NCI-H2171 (cell line): ENCODE measurements at regions not wholly inside any gene's neighbourhood (a gene's known extent, or its start where the extent isn't known, plus 50 kb on each side); places are given as distances from the start of the nearest gene placed in this dataset.

Experiments
- DNase-seq: peaks from one replicate; lab custom pipeline; 2025; lab: John Stamatoyannopoulos, UW

DNA sequence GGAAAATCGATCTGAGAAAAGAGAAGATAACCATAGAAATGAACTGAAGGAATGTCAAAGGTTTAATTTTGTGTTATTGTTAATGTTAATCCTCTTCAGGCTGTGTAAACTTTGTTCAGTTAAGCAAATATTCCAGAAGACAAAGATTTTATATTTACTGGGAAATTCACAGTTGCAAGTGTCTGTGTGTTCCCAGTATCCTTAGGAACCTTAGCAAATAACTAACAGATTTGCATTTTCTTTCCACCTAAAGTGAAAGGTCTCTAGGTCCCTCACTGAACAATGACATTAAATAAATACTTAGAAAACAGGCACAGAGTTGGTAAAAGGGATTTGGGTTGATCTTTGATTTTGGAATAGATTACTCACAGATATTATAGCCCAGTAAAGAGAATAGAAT, 324.7 kb downstream of the C4orf33 start:
- DNase-seq = no peak

DNA sequence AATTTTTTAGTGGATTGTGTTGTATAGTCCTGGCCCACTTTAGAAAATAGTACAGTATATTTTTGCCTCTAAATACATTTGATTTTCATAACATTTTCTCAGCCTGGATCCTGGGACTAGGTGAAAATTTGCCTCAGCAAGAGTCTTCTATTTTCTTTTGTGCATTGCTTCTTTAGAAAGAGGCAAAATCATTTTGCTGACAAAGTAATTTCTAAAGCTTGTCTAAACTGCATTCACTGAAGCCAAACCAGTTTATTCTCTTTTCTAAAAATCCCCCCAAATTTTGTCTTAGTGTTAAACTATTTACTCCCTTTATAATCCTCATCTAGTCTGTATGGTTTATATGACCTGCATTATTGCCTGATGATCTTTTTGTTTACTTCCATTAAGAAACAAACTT, 326.3 kb downstream of the C4orf33 start:
- DNase-seq = no peak

DNA sequence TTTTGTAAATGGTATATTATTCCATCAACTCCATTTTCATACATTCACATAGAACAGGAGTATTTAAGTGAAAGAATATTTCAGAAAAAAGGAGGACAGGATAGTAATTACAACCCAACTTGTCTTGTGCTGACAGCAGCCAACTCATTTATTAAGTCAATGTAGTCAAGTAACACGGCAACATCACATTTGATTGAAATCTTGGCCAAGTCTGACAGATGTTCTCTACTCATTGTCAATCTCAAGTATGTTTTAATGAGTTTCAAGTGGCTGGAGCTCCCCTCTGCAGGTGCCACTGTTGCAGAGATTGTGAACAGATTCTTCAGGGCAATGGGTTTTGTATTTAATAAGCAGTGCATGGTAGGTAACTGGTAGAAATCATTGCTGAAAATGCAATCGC, 332.5 kb downstream of the C4orf33 start:
- DNase-seq = peak; percentile 64

DNA sequence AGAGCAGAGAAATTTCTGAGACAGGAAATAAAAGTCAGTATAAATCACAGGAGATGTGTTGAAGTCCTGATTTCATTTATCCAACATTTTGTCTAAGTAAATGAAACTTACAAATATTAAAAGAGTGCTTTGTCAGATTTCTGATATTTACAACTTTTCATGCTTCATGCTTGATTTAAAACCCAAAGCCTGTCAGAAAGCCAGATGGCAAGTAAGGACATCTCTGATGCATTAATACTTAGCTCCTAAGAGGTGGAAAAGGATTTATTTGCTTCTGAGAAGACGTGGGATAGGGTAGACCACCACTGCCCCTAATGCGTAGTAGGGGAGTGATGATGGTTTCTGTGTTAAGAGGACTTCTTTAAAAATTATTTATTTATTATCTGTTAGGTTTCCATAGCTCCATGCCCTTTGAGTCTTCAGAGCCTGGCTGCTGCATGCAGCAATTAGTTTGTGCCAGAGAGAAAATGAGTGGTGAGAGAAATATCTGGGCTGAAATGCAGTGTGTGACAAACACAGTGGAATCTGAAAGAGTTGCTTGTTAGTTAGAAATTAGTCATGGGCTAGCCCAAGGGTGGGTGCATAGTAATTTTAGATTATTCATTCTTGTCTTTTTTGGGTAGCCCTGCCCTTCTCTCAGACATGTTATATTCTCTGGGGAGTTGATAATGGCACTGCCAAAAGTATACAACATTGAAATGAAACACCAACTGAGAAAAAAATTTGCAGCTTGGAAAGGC, 333.8 kb downstream of the C4orf33 start:
- peak; percentile 1 for DNase-seq

DNA sequence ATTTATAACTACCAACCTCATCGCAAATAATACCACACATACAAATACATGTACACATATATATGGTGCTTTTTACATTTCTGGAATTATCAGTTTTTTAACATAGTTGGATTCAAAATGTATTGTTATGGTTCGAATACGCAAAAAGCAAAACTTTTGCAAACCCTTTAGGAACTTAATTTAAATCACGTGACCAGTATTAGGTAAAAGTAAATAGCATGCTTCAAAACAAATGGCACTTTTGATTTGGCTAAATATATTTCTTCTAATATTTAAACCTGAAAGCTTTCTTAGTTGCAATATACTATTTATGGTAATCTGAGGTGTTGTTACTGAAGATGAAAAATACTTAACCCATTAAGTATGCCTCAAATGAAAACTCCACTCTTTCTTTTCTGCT, 341.4 kb downstream of the C4orf33 start:
- no peak for DNase-seq

DNA sequence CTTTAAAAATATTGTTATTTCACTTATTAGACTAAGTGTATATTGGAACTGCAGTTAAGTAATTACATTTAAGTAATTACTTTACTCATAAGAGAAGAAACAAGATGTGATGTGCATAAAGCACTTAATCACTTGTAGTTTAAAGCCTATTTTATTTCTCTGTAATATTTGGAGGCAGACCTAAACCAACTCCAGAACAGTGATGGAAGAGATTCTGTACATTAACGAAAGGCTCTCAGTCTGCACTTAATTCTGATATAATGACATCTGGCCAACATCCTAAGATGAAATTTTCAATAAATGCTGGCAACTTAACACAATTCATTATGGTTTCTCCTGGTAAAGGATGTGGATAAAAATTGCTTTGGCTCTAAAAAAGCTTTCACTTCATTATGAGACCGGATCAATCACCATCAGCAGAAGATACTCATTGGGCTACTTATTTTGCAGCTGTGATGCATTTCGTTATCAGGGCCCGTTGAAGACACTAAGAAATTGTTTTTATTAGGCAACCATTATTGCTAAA, 342.6 kb downstream of the C4orf33 start:
- no peak for DNase-seq

DNA sequence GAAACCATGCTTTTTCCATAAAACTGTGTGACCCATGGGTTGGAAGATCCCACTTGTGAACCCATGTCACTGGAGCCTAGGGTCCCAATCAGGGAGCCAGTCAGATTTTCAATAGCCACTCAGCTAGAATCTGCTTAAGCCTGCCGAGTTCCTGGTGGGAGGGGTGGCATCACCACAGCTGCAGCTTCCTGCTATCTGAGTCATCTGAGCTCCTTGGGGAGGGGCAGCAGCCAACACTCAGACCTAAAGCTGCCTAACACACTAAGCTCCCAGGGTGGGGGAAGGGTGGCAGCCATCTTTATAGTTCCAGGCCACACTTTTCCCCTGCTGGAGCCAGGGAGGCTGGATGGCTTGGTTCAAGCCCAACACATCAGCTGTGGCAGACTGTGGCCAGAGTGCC, 350.1 kb downstream of the C4orf33 start:
- no peak for DNase-seq

DNA sequence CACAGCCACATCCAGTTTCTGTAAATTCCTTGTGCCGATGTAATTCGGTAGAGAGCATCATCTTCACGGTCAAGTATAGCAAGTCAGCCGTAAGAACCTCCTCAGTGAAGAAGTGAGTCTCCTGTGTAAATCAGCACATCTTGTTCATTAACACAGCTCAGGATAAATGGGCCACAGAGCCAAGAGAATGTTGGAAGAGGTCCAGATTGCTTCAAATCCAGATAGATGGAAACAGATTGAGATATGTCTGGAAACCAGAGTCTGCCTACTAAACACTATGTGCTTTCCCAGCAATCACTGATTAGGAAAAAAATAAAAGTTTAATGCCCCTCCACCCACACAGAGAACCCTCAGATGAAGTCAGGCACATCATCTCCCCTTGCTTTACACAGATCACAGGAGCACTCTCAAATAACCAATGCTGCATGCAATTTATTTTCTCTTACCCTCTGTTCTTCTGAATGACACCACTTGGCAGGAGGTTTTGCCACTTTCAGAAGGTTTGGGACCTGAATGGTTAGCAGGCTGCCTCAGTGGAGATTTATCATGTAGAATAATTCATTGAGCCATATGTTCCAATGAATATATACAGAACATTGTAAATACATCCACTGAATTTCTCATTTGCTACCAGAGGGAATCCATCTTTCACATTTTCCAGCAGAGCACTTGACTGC, 357.7 kb downstream of the C4orf33 start:
- DNase-seq = peak; percentile 72

DNA sequence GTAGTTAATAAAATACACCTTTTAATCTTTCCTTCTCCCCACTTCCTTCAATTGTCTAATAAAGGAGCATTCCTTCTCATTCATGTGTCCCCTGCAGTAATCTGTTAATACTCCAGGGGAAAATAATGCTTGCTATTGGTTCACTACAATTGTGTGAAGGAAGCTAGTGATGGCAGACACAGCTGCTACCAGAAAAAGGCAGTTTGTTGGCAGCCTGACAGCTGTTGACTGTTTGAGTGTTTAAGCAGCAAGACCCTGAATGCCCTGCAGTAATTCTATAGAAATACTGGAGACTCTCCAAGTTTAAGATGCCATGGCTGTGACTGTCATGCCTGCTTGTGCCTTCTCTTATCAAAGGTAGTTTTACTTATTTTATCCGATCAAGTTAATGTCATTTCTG, 359.5 kb downstream of the C4orf33 start:
- DNase-seq = peak; percentile 66

DNA sequence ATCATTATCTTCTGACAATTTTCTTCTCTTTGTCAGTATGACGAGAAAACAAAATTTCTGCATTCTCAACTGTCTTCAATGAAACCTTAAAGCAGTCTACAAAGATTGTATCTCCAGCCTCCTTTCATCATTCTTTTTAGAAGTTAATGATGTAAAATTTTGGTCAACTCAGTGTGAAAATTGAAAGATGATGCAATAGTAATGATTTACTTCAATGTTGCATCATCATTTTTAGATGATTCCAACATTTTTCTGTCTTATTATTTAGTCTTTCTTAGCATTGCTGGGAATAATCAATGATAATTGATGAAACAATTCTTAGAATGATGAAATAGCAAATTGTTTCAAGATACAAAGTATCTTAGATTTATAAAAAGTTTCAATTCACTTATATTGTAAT, 372.7 kb downstream of the C4orf33 start:
- no peak for DNase-seq

DNA sequence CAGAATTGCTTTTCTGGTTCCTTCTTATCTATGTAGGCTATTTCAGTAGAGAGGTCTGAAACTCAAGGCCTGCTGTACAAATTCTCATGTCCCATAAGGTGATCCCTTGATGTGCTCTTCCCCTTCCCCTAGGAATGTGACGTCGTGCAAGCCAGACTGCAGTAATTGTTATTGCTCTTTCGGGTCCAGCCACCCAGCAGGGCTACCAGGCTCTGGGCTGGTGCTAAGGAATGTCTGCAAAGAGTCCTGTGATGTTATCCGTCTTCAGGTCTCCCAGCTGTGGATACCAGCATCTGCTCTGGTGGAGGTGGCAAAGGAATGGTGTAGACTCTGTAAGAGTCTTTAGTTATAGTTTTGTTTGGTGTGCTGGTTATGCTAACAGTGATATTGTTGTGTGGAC, 378.7 kb downstream of the C4orf33 start:
- DNase-seq = no peak

DNA sequence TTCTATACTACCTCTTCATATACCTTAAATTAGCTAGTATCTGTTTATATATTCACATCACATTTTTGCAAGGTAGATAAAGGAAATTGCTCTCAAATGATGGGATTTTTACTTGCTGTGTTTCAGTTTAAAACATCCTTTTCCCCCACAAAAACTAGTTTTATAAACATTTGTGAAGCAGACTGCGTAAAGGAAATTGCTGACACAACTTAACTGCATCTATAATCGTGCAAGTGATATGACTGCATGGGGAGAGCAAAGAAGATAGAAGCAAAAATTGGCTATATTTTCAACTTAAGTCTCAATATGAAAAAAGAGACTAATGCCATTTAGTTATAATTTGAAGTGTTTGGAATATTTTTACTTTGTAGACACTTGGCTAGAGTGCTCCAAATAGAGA, 385.2 kb downstream of the C4orf33 start:
- DNase-seq = no peak

DNA sequence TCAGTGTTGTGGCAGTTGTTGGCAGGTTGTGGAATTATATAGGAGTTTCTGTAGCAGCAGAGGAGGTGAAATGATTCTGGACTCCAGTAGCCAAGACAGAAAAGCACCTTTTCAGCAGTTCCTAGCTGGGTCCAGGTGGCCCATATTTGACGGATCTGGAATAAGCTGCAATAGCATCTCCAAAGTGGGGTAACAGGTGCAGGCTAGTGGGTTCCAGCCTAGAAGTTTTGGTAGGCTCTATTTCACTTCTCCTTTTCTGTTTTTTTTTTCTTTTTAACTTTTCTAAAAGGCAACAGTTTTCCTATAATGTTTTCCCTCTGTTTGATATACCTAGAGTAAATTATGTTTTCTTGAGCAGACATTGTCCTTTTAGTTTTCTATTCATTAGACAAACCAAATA, 392.5 kb downstream of the C4orf33 start:
- no peak for DNase-seq

DNA sequence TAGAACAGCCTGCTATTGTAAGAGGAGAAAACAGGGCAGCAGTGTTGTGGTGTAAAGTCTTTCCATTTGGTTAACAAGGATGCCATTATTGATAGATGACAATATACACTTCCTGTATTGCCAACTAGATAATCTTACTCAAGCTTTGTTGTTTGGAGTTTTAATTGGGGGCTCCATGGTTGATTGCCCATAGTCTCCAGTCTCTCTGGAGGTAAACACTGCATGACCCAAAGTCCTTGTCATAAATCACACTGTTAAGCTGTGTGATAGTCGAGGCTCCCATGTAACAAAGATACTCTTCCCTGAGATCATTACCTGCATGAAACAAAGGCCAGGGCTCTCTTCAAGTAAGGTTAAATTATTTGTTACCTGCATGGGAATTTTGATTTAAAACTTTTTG, 394.6 kb downstream of the C4orf33 start:
- DNase-seq = no peak

DNA sequence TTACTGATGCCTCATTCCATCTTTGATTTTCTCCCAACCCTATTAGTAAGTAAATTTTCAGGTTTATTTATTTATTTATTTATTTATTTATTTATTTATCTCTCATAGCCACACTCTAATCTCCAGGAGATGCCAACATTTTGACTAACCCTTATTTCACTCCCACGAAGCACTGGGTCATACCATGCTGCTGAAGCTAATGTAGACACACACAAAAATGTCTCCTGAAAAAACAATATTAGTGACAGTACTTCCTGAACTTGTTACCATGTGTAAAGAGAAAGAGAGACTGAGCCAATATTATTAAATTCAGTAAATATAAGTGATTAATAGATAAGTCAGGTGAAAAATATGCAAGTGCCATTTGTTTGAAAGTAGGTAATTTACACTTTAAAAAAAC, 402.7 kb downstream of the C4orf33 start:
- no peak for DNase-seq

DNA sequence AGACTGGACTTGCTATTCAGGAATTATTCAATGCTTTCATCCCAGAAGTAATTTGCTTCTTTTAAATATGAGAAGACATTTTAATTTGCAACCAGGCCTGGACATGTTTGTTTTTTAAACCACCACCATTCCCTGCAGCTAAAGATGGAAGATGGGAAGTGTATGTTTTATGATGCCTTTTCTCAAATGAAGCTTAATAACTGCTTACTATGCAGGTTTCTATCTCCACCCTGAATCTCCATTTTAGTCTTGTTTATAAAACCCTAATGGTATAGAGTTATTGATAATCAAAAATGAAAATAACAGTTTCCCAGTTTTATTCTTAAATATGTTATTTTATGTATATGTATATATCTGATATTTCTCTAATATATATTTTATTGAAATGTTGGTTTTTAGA, 418.9 kb downstream of the C4orf33 start:
- no peak for DNase-seq

DNA sequence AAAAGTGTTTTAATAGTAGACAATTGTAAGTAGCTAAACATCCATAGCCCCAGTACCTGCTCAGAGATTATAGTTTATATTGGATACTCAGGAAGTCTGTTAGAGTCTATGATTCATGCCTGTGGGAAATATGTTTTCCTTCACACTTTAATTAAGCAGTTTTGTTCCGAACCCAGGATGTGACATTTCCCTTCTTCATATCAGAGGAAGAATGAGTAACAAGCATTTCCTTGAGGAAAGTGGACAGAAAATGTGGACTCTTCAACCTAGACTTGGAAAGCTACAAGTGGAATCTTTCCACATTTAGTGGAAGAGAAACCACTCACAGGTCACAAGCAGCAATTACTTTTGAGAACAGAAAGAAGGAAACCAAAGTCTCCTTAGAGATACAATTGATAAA, 419.4 kb downstream of the C4orf33 start:
- no peak for DNase-seq

DNA sequence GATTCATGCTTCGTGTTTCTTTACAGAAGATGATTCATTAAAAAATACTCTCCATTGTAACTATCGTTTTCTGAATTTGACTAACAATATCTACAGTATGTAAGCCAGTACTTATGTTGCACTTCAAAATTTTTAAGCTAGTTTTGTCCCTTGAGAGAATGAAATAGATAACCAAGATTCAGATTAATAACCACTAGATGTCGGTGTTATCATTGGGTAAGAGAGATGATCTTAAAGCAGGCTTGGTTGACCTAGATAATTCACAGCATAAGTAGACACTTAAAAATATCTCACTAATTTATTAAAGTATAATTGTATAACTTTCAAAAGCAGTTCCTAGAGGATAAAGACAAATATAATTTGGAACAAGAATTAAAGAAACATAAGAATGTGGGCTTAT, 430.9 kb downstream of the C4orf33 start:
- no peak for DNase-seq

DNA sequence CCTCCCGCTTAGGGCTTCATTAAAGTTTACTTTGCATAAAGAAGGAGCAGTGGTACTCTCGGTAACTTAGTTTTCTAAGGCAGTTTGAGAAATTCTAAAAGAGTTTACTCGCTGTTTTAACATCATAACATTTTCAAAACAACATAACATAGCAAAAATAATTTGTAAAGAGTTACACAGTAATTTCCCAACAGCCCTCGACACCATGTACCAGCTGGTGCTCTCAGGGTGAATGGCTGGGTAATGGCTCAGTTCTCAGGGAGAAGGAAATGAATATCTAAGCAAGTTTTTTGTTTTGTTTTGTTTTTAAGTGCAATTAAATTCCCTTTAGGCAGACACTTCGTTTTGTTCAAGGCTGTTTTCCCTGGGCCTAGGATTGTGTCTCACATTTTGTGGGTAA, 435.3 kb downstream of the C4orf33 start:
- DNase-seq = no peak

DNA sequence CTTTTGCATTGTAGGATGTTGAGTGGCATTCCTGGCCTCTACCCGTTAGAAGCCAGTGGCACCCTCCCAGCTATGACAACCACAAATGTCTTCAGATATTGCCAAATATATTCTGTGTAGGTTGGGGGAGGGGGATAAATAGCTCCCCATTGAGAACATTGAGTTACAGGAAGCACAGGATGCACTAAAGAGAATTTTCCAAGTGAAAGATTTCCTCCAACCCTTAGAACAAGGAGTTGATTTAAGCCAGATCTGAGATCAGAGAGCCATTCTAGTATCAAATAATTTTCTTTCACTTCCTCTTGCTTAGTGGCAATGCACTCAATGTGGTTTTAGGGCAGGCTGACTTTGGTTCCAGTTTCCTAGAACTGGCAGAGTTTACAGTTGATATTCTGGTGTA, 436.6 kb downstream of the C4orf33 start:
- DNase-seq = no peak

DNA sequence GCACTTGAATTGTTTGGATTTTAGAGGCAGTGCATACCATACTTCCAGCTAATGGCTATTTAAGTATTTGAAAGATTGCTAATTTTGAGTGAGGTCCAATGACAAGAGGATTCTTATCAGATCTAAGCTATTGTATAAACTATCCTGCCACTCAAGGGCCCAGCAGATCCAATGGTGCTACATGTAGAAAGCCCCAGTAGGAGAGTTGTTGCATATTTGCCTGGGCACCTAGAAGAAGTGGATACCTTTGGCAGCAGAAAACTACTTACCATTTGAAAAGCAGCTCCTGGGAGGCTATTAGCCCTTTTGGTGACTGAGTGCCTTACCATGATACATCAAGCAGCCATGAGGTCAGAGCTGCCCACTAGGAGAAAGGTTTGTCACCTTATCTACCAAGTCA, 447.3 kb downstream of the C4orf33 start:
- DNase-seq = no peak

DNA sequence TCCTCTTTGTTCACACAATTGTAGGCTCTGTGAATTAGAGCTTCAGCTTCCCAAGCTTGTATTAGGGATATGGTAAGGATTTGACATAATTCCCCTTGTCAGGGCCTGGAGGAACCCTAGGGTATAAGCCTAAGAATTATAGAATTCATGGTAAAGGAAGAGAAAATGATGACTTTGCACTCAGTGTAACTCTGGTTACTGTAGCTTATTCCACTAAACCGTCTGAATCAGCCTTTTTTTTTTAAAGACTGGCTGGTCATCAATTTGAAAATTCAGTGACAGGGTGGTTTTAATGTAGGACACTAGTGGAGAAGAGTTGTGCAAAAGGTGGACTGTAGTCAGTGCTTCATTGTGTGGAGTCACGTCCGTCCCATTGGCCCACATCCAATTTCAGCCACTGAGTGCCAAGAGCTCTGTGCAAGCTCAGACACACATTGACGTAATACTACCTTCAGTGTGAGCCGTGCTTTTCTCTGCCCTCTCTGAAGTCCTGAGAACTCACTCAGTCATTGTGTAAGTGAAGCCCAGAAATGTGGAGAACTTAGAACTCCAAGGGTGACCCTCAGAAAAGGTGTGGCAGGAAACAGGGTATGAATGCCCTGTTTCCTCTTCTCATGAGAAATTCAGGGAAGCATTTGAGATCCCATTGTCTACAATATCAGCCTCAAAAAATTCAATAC, 449.8 kb downstream of the C4orf33 start:
- no peak for DNase-seq

DNA sequence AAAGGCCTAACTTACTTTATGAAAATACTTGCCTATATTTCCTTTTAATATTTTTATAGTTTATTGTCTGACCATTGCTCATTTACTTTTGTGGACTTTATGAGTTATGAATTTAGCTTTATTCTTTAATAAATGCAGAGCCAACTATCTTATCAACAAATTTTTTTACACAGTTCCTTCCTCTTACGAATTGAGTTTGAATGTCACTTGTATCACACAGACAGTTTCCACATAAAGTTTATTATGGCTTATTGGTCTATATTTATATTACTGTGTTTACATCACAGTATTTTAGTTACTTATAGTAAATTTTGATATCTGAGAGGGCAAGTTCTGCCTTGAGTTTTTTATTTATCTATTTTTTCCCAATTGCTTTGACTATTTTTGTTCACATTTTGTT, 450.6 kb downstream of the C4orf33 start:
- DNase-seq = no peak
